ENCODE measurements at regions not wholly inside any gene's neighbourhood (a gene's known extent, or its start where the extent isn't known, plus 50 kb on each side); places are given as distances from the start of the nearest gene placed in this dataset.
A peak's percentile ranks its signal among the peaks of the same experiment; 100 is the strongest.
"Not testable (repeated sequence)": the region's sequence is repeated elsewhere in the genome, so short reads cannot be mapped to it uniquely, and the experiment has no call there.

GRCh38 chr11:81339521-81339920 is 1394.1 kb downstream of the FAM181B start:
- no peaks in the 10 kb centered on the region for H3K36me3 ChIP-seq
- H3K9me3 ChIP-seq (replicated peaks in 1 of 11), result no peaks in the 10 kb centered on the region
- no peak overlapping the region for H3K4me2 ChIP-seq
- no peak for TF ChIP-seq Cebpa-rat (IDR thresholded peaks at IDR 0.05)
- H3K4me3 ChIP-seq, result no peak overlapping the region
- H3K9ac ChIP-seq, result no peak overlapping the region
- no peaks in the 10 kb centered on the region for H3K27me3 ChIP-seq
- no peaks in the 10 kb centered on the region for H4K20me1 ChIP-seq
- no peaks in the 10 kb centered on the region for H3K4me1 ChIP-seq
- H3K27ac ChIP-seq, result no peak overlapping the region

GRCh38 chr11:81337756-81338155 is 1395.9 kb downstream of the FAM181B start:
- Histone ChIP-seq H4K20me1 (no peaks in the 10 kb centered on the region), H3K36me3 (no peaks in the 10 kb centered on the region), H3K27me3 (no peaks in the 10 kb centered on the region), H3K27ac (no peak overlapping the region), H3K9me3 (replicated peaks in 1 of 11) (no peaks in the 10 kb centered on the region), H3K4me1 (no peaks in the 10 kb centered on the region; a peak in 1 of 20 replicates), H3K9ac (no peak overlapping the region), H3K4me3 (no peak overlapping the region), H3K4me2 (no peak overlapping the region)
- no peak for TF ChIP-seq Cebpa-rat (IDR thresholded peaks at IDR 0.05)

GRCh38 chr11:81332276-81332675 is 1401.4 kb downstream of the FAM181B start:
- Histone ChIP-seq H4K20me1 (no peaks in the 10 kb centered on the region), H3K27ac (no peak overlapping the region), H3K4me1 (peaks cover 0 to 9% (median 0%) of the 10 kb centered on the region in 10 experiments; a peak in 4 of 20 replicates), H3K4me2 (peak overlapping the region in 4 of 11 experiments; percentile 5 to 40 (median 26); a peak in 3 of 22 replicates), H3K9me3 (replicated peaks in 1 of 11) (no peaks in the 10 kb centered on the region), H3K9ac (no peak overlapping the region), H3K4me3 (no peak overlapping the region), H3K27me3 (no peaks in the 10 kb centered on the region), H3K36me3 (no peaks in the 10 kb centered on the region)
- no peak for TF ChIP-seq Cebpa-rat (IDR thresholded peaks at IDR 0.05)

DNA sequence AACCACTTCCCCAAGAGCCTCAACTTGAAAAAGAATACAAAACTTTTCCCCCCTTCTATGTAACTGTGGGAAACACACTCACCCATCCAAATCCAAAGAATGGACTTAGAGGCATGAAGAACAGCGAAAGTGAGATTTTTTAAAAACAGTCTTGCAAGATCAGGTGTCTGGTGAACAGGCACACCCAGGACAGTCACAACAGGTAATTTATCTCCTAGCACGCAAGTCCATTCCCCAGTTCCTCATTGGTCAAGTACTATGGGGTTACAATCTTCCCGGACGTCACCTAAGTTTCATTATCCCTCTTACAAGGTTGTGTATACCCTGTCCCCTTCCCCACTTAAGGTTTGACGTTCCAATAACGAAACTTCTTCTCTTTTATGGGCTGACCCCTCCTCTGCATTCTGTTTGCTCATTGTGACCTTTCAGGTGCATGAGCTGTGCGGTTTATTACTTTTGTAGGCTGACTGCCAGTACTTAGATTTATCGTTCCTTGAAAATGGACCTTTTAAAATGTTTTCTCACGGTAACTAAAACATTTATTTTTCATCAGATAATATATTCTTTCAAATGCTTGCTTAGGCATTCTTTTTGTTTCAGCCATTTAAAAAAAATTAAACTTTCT is 1401.9 kb downstream of the FAM181B start:
- Histone ChIP-seq H3K4me1 (peaks cover 0 to 9% (median 0%) of the 10 kb centered on the region in 10 experiments; a peak in 4 of 20 replicates), H3K4me3 (no peak overlapping the region), H3K27me3 (no peaks in the 10 kb centered on the region), H3K36me3 (no peaks in the 10 kb centered on the region), H3K9ac (no peak overlapping the region), H3K4me2 (peak overlapping the region in 4 of 11 experiments; percentile 5 to 40 (median 26); a peak in 3 of 22 replicates), H3K27ac (no peak overlapping the region), H3K9me3 (replicated peaks in 1 of 11) (no peaks in the 10 kb centered on the region), H4K20me1 (no peaks in the 10 kb centered on the region)
- no peak for TF ChIP-seq Cebpa-rat (IDR thresholded peaks at IDR 0.05)

DNA sequence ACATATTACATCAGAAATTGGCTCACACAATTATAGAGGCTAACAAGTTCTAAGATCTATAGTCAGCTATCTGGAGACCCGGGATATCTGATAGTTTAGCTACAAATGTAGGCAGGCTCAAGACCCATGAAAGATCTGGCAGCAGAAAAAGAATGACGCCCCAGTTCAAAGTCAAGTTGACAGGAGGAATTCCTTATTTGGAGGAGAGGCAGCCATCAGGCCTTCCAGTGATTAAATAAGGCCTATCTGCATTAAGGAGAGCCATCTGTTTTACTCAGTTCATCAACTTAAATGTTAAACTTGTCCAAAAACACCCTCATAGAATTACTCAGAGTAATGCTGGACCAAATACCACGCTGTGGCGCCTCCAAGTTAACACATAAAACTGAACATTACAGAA is 1402.6 kb downstream of the FAM181B start:
- Histone ChIP-seq H3K27me3 (no peaks in the 10 kb centered on the region), H3K9ac (no peak overlapping the region), H3K4me3 (no peak overlapping the region), H3K4me2 (no peak overlapping the region), H3K27ac (no peak overlapping the region), H4K20me1 (no peaks in the 10 kb centered on the region), H3K9me3 (replicated peaks in 1 of 11) (no peaks in the 10 kb centered on the region), H3K4me1 (peaks cover 0 to 9% (median 0%) of the 10 kb centered on the region in 10 experiments; a peak in 4 of 20 replicates), H3K36me3 (no peaks in the 10 kb centered on the region)
- TF ChIP-seq Cebpa-rat (IDR thresholded peaks at IDR 0.05), result no peak

DNA sequence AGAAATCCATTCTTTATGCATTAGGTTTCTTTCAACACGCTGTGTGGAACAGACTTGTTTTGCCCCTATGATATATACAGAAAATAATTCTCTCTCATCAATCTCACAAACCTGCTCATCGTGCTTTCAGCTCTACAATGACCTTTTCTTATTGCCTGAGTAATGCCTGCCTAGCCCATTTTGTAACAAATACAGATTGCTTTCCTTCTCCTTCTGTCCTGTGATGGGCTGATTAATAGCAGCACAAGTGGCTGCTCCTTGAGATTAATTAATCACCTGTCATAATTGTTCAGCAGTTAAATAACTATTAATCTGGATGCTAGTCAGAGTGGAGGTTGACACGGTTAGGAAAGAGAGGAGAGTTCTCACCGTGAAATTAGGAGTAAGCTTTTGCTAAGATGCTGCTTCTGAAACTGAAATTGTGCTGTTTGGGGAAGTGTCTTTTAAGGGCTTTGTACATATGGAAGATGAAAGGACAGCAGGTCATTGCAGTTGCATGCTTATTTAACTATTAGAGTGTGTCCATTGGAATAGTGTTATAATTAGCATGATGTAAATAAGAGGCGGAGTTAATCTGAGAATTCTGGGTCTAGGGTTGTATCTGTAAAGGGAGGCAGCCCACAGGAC is 1430.5 kb downstream of the FAM181B start:
- no peaks in the 10 kb centered on the region for H4K20me1 ChIP-seq
- no peak for TF ChIP-seq Cebpa-rat (IDR thresholded peaks at IDR 0.05)
- H3K27me3 ChIP-seq, result no peaks in the 10 kb centered on the region
- no peaks in the 10 kb centered on the region for H3K9me3 ChIP-seq (replicated peaks in 1 of 11)
- no peak overlapping the region for H3K4me2 ChIP-seq
- H3K27ac ChIP-seq, result no peak overlapping the region
- H3K4me1 ChIP-seq, result no peaks in the 10 kb centered on the region
- no peak overlapping the region for H3K4me3 ChIP-seq
- H3K9ac ChIP-seq, result no peak overlapping the region
- no peaks in the 10 kb centered on the region for H3K36me3 ChIP-seq

- TF ChIP-seq Cebpa-rat (IDR thresholded peaks at IDR 0.05), result no peak
- no peak overlapping the region for H3K4me2 ChIP-seq
- H3K4me3 ChIP-seq, result no peak overlapping the region
- H3K9me3 ChIP-seq (replicated peaks in 1 of 11), result no peaks in the 10 kb centered on the region
- no peak overlapping the region for H3K9ac ChIP-seq
- no peaks in the 10 kb centered on the region for H3K36me3 ChIP-seq
- no peaks in the 10 kb centered on the region for H3K4me1 ChIP-seq
- H4K20me1 ChIP-seq, result no peaks in the 10 kb centered on the region
- no peaks in the 10 kb centered on the region for H3K27me3 ChIP-seq
- H3K27ac ChIP-seq, result no peak overlapping the region
Observed at GRCh38 chr11:81301166-81301830, 1432.4 kb downstream of the FAM181B start.

DNA sequence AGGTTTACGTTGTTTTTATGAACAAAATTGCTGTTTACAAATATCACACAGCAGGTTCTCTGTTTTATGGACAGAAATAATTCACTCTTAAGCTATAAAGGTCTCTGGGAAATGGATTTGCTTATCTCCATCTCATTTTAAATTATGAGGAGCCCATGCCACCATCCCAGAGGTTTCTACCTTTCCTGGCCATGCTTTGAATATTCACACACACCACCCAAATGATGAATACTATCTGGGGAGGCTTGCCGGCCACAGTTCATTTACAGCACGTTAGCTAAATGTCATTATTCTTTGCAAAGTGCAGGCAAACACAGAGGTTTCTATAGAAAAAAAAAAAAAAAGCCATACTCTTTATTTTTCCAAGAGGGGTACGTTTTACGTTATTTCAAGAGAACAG is 1446.7 kb downstream of the FAM181B start:
- no peak overlapping the region for H3K9ac ChIP-seq
- TF ChIP-seq Cebpa-rat (IDR thresholded peaks at IDR 0.05), result no peak
- peak overlapping the region in 6 of 11 experiments; percentile 7 to 36 (median 22); a peak in 6 of 22 replicates for H3K4me2 ChIP-seq
- no peaks in the 10 kb centered on the region for H3K36me3 ChIP-seq
- peaks cover 0 to 9% (median 7%) of the 10 kb centered on the region in 10 experiments; a peak in 11 of 20 replicates for H3K4me1 ChIP-seq
- no peaks in the 10 kb centered on the region for H4K20me1 ChIP-seq
- H3K27ac ChIP-seq, result no peak overlapping the region
- H3K4me3 ChIP-seq, result no peak overlapping the region
- H3K9me3 ChIP-seq (replicated peaks in 1 of 11), result peaks cover 0 to 20% (median 7%) of the 10 kb centered on the region in 11 experiments; a peak in 12 of 22 replicates
- H3K27me3 ChIP-seq, result no peaks in the 10 kb centered on the region

DNA sequence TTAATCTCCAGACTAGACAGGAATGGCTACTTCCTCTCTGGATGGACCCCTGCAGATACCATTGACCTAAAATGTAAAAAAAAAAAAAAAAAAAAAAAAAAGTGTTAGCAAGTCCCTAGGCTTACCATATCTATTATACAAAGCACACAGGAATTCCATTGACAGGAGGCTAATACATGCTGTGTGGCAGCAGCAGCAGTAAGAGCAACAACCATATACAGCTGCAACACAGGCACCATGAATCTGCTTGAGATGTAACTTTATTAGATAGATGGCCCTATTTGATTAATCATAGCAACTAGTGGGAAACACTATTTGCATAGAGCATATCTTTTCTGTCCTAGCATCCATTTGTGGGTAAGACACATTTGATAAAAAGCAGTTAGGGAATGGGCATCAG is 1447.1 kb downstream of the FAM181B start:
- peaks cover 0 to 20% (median 7%) of the 10 kb centered on the region in 11 experiments; a peak in 12 of 22 replicates for H3K9me3 ChIP-seq (replicated peaks in 1 of 11)
- H3K4me3 ChIP-seq, result no peak overlapping the region
- TF ChIP-seq Cebpa-rat (IDR thresholded peaks at IDR 0.05), result no peak
- H3K27ac ChIP-seq, result no peak overlapping the region
- H3K4me1 ChIP-seq, result peaks cover 0 to 9% (median 7%) of the 10 kb centered on the region in 10 experiments; a peak in 11 of 20 replicates
- H3K9ac ChIP-seq, result no peak overlapping the region
- H3K36me3 ChIP-seq, result no peaks in the 10 kb centered on the region
- no peaks in the 10 kb centered on the region for H3K27me3 ChIP-seq
- no peaks in the 10 kb centered on the region for H4K20me1 ChIP-seq
- H3K4me2 ChIP-seq, result no peak overlapping the region; a peak in 1 of 22 replicates

- not testable (repeated sequence) for H3K27me3 ChIP-seq, H3K9ac ChIP-seq, H3K27ac ChIP-seq, H3K4me3 ChIP-seq, H3K36me3 ChIP-seq, H3K4me2 ChIP-seq, H4K20me1 ChIP-seq, H3K4me1 ChIP-seq
- H3K9me3 ChIP-seq (replicated peaks in 1 of 11), result peaks cover 0 to 16% (median 8%) of the 10 kb centered on the region in 11 experiments; a peak in 13 of 22 replicates
Observed at GRCh38 chr11:81280228-81280627, 1453.4 kb downstream of the FAM181B start.

Measured in BLaER1 treated with 17β-estradiol and CSF1 and Interleukin-3, amounts not matched to agents 10 nM and 100 nM (cell line).